GM12891 (cell line): ENCODE measurements at regions not wholly inside any gene's neighbourhood (a gene's known extent, or its start where the extent isn't known, plus 50 kb on each side); places are given as distances from the start of the nearest gene placed in this dataset.

ENCODE experiments used
- POLR2A ChIP-seq: IDR thresholded peaks from 2 replicates; pipeline ENCODE4 v1.6.1; 2011; ENCODE audit warnings: low read depth, low read length, control low read depth
- POLR2AphosphoS5 ChIP-seq: IDR thresholded peaks from 2 replicates; pipeline ENCODE4 v1.6.1; 2011; ENCODE audit warnings: low read depth, low read length, control low read depth
- TAF1 ChIP-seq: IDR thresholded peaks from 2 replicates; pipeline ENCODE4 v1.6.1; 2011; ENCODE audit warnings: low read depth, low read length, control low read depth

DNA sequence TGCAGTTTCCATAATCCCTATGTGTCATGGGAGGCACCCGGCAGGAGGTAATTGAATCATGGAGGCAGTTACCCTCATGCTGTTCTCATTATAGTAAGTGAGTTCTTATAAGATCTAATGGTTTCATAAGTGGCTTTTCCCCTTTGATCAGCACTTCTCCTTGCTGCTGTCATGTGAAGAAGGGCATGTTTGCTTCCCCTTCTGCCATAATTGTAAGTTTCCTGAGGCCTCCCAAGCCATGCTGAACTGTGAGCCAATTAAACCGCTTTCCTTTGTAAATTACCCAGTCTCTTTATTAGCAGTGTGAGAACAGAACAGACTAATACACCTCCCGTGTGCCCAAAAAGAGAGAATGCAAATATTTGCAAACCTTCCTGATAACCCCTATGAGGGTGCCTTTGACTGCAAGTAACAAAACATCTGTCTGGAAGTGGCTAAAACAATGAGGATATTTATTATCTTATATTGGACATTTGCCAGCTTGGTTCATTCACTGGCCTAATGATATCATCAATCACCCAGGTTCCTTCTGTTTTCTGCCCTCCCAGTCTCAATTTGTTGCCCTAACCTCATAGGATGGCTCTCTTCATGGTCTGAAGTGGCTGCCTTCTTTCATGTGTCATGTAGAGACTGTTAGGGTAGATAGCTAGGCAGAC lies 68.7 kb downstream of the BHLHE40 start:
- no peak for TF ChIP-seq TAF1
- no peak for TF ChIP-seq POLR2A
- no peak for TF ChIP-seq POLR2AphosphoS5
